ENCODE measurements at regions not wholly inside any gene's neighbourhood (a gene's known extent, or its start where the extent isn't known, plus 50 kb on each side); places are given as distances from the start of the nearest gene placed in this dataset.

GRCh38 chr14:45426685-45427282, 173.8 kb upstream of the MIS18BP1 start:
- Histone ChIP-seq H3K4me3 (ENCODE audit: low read depth, low read length) (no peak overlapping the region), H3K27me3 (ENCODE audit: control insufficient read depth, insufficient read depth, low read length) (no peaks in the 10 kb centered on the region), H3K36me3 (ENCODE audit: control insufficient read depth, insufficient read depth, low read length) (no peaks in the 10 kb centered on the region)
- CTCF ChIA-PET: interaction anchor here (0.8 to 1.2 kb wide), 3 partner anchors 12 to 765 kb away, joined by 3 to 5 read pairs (median 4); no protein-coding TSS in a partner anchor
- DNase-seq (ENCODE audit: low read depth): no peak
- POLR2A ChIA-PET: no interaction called here
- peak; percentile 63 for TF ChIP-seq CTCF (IDR thresholded peaks at IDR 0.05; ENCODE audit: insufficient read depth, low read depth, low read length)

DNA sequence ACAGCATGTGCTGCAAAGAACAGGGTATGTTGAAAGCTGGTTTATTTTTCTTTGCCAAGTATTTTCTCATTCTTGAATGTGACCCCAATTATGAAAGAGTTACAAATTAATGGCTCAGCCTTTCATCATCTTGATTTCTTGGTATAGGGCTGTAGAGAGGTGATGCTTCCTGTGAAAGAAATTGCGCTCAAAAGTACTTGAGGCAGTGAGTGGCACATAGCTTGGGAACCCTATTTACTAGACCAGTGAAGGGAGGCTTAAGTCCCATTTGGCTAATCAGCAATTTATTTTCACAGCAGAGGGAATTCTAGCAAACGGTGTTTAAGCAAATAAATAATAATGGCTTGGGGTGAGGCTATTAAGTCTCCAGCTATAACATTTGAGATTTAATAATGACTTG, 153.9 kb upstream of the MIS18BP1 start:
- TF ChIP-seq CTCF (IDR thresholded peaks at IDR 0.05; ENCODE audit: insufficient read depth, low read depth, low read length): no peak
- H3K36me3 ChIP-seq (ENCODE audit: control insufficient read depth, insufficient read depth, low read length): no peaks in the 10 kb centered on the region
- ChIA-PET POLR2A (no interaction called here), CTCF (no interaction called here)
- no peaks in the 10 kb centered on the region for H3K27me3 ChIP-seq (ENCODE audit: control insufficient read depth, insufficient read depth, low read length)
- H3K4me3 ChIP-seq (ENCODE audit: low read depth, low read length): no peak overlapping the region
- DNase-seq (ENCODE audit: low read depth): no peak

DNA sequence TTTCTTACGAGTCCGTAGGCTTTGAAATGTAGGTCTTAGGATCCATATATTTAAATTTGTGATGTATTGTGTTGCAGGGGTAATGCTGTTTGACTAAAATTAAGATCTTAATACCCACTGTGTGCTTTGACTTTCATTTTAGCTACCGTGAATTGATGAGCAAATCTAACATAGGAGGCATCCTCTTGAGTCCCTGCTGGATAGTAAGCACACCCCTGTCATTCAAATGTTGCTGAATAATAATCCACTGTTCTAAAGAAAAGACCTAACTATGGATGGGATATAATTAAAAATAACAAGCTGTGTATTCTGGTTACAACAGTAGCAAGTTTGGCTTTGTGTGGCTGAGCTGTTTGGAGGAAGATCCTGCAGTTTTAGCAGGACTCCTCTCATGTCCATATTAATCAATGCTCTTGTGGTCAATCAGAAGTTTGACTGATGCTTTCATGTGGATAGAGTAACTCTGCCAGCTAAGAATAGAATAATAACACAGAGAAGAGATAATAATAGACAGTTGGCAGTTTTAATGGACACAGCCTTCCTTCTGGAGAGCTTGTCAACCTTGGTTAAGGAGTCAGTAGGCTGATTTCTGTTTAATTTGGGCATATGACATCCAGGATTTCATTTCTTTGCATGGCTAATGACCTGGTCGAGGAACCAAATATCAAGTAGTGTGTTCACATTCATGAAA, 148.1 kb upstream of the MIS18BP1 start:
- Histone ChIP-seq H3K27me3 (ENCODE audit: control insufficient read depth, insufficient read depth, low read length) (no peaks in the 10 kb centered on the region), H3K36me3 (ENCODE audit: control insufficient read depth, insufficient read depth, low read length) (no peaks in the 10 kb centered on the region), H3K4me3 (ENCODE audit: low read depth, low read length) (no peak overlapping the region)
- POLR2A ChIA-PET: no interaction called here
- DNase-seq (ENCODE audit: low read depth): no peak
- no peak for TF ChIP-seq CTCF (IDR thresholded peaks at IDR 0.05; ENCODE audit: insufficient read depth, low read depth, low read length)
- CTCF ChIA-PET: no interaction called here

GRCh38 chr14:45400509-45400908, 147.5 kb upstream of the MIS18BP1 start:
- ChIA-PET CTCF (no interaction called here), POLR2A (no interaction called here)
- no peak overlapping the region for H3K4me3 ChIP-seq (ENCODE audit: low read depth, low read length)
- H3K36me3 ChIP-seq (ENCODE audit: control insufficient read depth, insufficient read depth, low read length): no peaks in the 10 kb centered on the region
- no peak for TF ChIP-seq CTCF (IDR thresholded peaks at IDR 0.05; ENCODE audit: insufficient read depth, low read depth, low read length)
- no peaks in the 10 kb centered on the region for H3K27me3 ChIP-seq (ENCODE audit: control insufficient read depth, insufficient read depth, low read length)
- no peak for DNase-seq (ENCODE audit: low read depth)

- TF ChIP-seq CTCF (IDR thresholded peaks at IDR 0.05; ENCODE audit: insufficient read depth, low read depth, low read length): no peak
- ChIA-PET POLR2A (no interaction called here), CTCF (no interaction called here)
These were observed 128.1 kb upstream of the MIS18BP1 start for GRCh38 chr14:45381091-45381490.

More at GRCh38 chr14:45381091-45381490, 128.1 kb upstream of the MIS18BP1 start:
- no peak for DNase-seq (ENCODE audit: low read depth)
- H3K36me3 ChIP-seq (ENCODE audit: control insufficient read depth, insufficient read depth, low read length): no peaks in the 10 kb centered on the region
- H3K27me3 ChIP-seq (ENCODE audit: control insufficient read depth, insufficient read depth, low read length): no peaks in the 10 kb centered on the region
- H3K4me3 ChIP-seq (ENCODE audit: low read depth, low read length): no peak overlapping the region

All from BJ (cell line).